ENCODE measurements at regions not wholly inside any gene's neighbourhood (a gene's known extent, or its start where the extent isn't known, plus 50 kb on each side); places are given as distances from the start of the nearest gene placed in this dataset.
A peak's percentile ranks its signal among the peaks of the same experiment; 100 is the strongest.

GRCh38 chr4:45368832-45369231, 642.5 kb upstream of the GNPDA2 start:
- Histone ChIP-seq H3K27ac (no peak overlapping the region), H3K27me3 (no peaks in the 10 kb centered on the region), H3K9me3 (no peaks in the 10 kb centered on the region), H3K4me3 (no peak overlapping the region), H3K4me1 (no peaks in the 10 kb centered on the region), H3K36me3 (no peaks in the 10 kb centered on the region)
- no peak for DNase-seq (ENCODE audit: low spot score)
- no peak for TF ChIP-seq CTCF (IDR thresholded peaks at IDR 0.05)

- Histone ChIP-seq H3K4me3 (no peak overlapping the region), H3K27ac (no peak overlapping the region), H3K36me3 (no peaks in the 10 kb centered on the region), H3K4me1 (no peaks in the 10 kb centered on the region), H3K9me3 (peaks cover 0 to 4% of the 10 kb centered on the region in 2 donors), H3K27me3 (no peaks in the 10 kb centered on the region)
- TF ChIP-seq CTCF (IDR thresholded peaks at IDR 0.05), result no peak
- no peak for DNase-seq (ENCODE audit: low spot score)
These were observed 637.6 kb upstream of the GNPDA2 start for GRCh38 chr4:45363931-45364330.

GRCh38 chr4:45358573-45359506, 632.5 kb upstream of the GNPDA2 start:
- no peak overlapping the region for H3K4me3 ChIP-seq
- no peak for DNase-seq (ENCODE audit: low spot score)
- no peak overlapping the region for H3K27ac ChIP-seq
- H3K27me3 ChIP-seq, result no peaks in the 10 kb centered on the region
- H3K9me3 ChIP-seq, result peaks cover 0 to 4% of the 10 kb centered on the region in 2 donors
- H3K4me1 ChIP-seq, result no peaks in the 10 kb centered on the region
- H3K36me3 ChIP-seq, result no peaks in the 10 kb centered on the region
- no peak for TF ChIP-seq CTCF (IDR thresholded peaks at IDR 0.05)

GRCh38 chr4:45353161-45353560, 626.8 kb upstream of the GNPDA2 start:
- TF ChIP-seq CTCF (IDR thresholded peaks at IDR 0.05), result no peak
- no peak for DNase-seq (ENCODE audit: low spot score)
- H3K36me3 ChIP-seq, result no peaks in the 10 kb centered on the region
- H3K4me3 ChIP-seq, result no peak overlapping the region
- no peak overlapping the region for H3K27ac ChIP-seq
- H3K4me1 ChIP-seq, result no peaks in the 10 kb centered on the region
- H3K9me3 ChIP-seq, result no peaks in the 10 kb centered on the region
- H3K27me3 ChIP-seq, result no peaks in the 10 kb centered on the region

- Histone ChIP-seq H3K27me3 (no peaks in the 10 kb centered on the region), H3K4me1 (no peaks in the 10 kb centered on the region), H3K4me3 (peak overlapping the region; percentile 11 to 21), H3K36me3 (no peaks in the 10 kb centered on the region), H3K27ac (no peak overlapping the region), H3K9me3 (no peaks in the 10 kb centered on the region)
- DNase-seq (ENCODE audit: low spot score), result no peak
- TF ChIP-seq CTCF (IDR thresholded peaks at IDR 0.05), result no peak
These were observed 624.1 kb upstream of the GNPDA2 start for GRCh38 chr4:45350438-45350837.
